B cell (primary cell): ENCODE measurements at regions not wholly inside any gene's neighbourhood (a gene's known extent, or its start where the extent isn't known, plus 50 kb on each side); places are given as distances from the start of the nearest gene placed in this dataset.

Experiments used
- ATAC-seq: fragments of 200-7000 bp; cut with Tn5 transposase; one replicate; pipeline ENCODE4 v1.10.0; 2021; ENCODE audit warnings: low read depth, mild to moderate bottlenecking, moderate number of reproducible peaks, moderate library complexity
- CTCF ChIA-PET: fragments of 350-600 bp; sonication (Branson Sonifier 250); formaldehyde crosslinking; loops from one replicate; lab custom pipeline; 2021; ENCODE audit warnings: antibody characterized with exemption, inconsistent platforms; lab: Charles Lee
- POLR2A ChIA-PET: fragments of 350-600 bp; sonication (Branson Sonifier 250); formaldehyde crosslinking; loops from one replicate; lab custom pipeline; 2021; ENCODE audit warnings: antibody characterized with exemption; lab: Charles Lee
- DNase-seq: peaks from one replicate; pipeline ENCODE4 v3.0.0; 2013
- H2AFZ ChIP-seq: 2 replicates; pipeline ENCODE4 v1.6.1; 2012; ENCODE audit warnings: mild to moderate bottlenecking, low read depth, low read length; ENCODE audit not compliant: insufficient read depth, poor library complexity, severe bottlenecking
- H3K27ac ChIP-seq, 2 donors: 1 replicate in 1 of 2; 2 replicates in 1 of 2; pipeline ENCODE4 v1.5.1; 2012 to 2013; ENCODE audit warnings: low read length in 2 of 2, mild to moderate bottlenecking in 2 of 2, moderate library complexity in 1 of 2
- H3K27me3 ChIP-seq, 4 experiments: fragments of 200-600 bp in 1 of 4; sonication (generic) in 1 of 4; replicated peaks in 1 of 4; 1 replicate in 2 of 4; 2 replicates in 2 of 4; pipeline versions ENCODE4 v1.6.1 to v1.7.0; 2013 to 2016; ENCODE audit warnings: low read length in 3 of 4, mild to moderate bottlenecking in 2 of 4, mixed read lengths in 1 of 4, moderate library complexity in 1 of 4; ENCODE audit not compliant: insufficient read depth in 4 of 4, control insufficient read depth in 3 of 4; ENCODE audit errors: control extremely low read depth in 1 of 4
- H3K36me3 ChIP-seq, 2 experiments: replicated peaks in 1 of 2; 1 replicate in 1 of 2; 2 replicates in 1 of 2; pipeline versions ENCODE4 v1.6.1 to v1.7.1; 2013; ENCODE audit warnings: low read length in 1 of 2; ENCODE audit not compliant: insufficient read depth in 2 of 2, control insufficient read depth in 1 of 2; ENCODE audit errors: control extremely low read depth in 1 of 2, extremely low read depth in 1 of 2
- H3K4me1 ChIP-seq, 2 donors: fragments of 200-600 bp in 1 of 2; sonication (generic) in 1 of 2; 1 replicate in 1 of 2; 2 replicates in 1 of 2; pipeline versions ENCODE4 v1.5.1 to v1.6.1; 2013 to 2017; ENCODE audit warnings: low read length in 2 of 2; ENCODE audit not compliant: control insufficient read depth in 2 of 2, insufficient read depth in 2 of 2
- H3K4me2 ChIP-seq: replicated peaks from 2 replicates; pipeline ENCODE3; 2012; ENCODE audit warnings: mild to moderate bottlenecking, low read depth, low read length; ENCODE audit not compliant: poor library complexity, severe bottlenecking
- H3K4me3 ChIP-seq, 5 experiments: fragments of 200-600 bp in 1 of 5; sonication (generic) in 1 of 5; 1 replicate in 3 of 5; 2 replicates in 2 of 5; pipeline versions ENCODE4 v1.5.1 to v1.7.0; 2011 to 2016; ENCODE audit warnings: low read length in 4 of 5, mild to moderate bottlenecking in 4 of 5, low read depth in 2 of 5, control low read depth in 1 of 5, moderate library complexity in 1 of 5; ENCODE audit not compliant: insufficient read depth in 1 of 5; ENCODE audit errors: control extremely low read depth in 1 of 5, extremely low read depth in 1 of 5
- H3K79me2 ChIP-seq: fragments of 200-600 bp; sonication (generic); one replicate; pipeline ENCODE4 v1.6.0; 2016; ENCODE audit warnings: low read length; ENCODE audit not compliant: control insufficient read depth, insufficient read depth
- H3K9ac ChIP-seq: fragments of 200-600 bp; sonication (generic); 2 replicates; pipeline ENCODE4 v1.6.1; 2017; ENCODE audit warnings: mild to moderate bottlenecking, low read length, moderate library complexity
- H3K9me3 ChIP-seq, 3 donors: one replicate each; pipeline versions ENCODE4 v1.6.1 to v1.7.1; 2013; ENCODE audit warnings: low read length in 2 of 3; ENCODE audit not compliant: control insufficient read depth in 2 of 3, insufficient read depth in 1 of 3; ENCODE audit errors: control extremely low read depth in 1 of 3
- H4K20me1 ChIP-seq: 2 replicates; pipeline ENCODE4 v1.6.0; 2012; ENCODE audit warnings: mild to moderate bottlenecking, low read length; ENCODE audit not compliant: insufficient read depth, control insufficient read depth, poor library complexity, severe bottlenecking
- H3K27ac Mint-ChIP-seq: one replicate; pipeline ENCODE4 v1.8.0; 2021; ENCODE audit warnings: mixed read lengths
- H3K27me3 Mint-ChIP-seq: one replicate; pipeline ENCODE4 v1.8.0; 2021; ENCODE audit warnings: mixed read lengths
- H3K4me1 Mint-ChIP-seq: one replicate; pipeline ENCODE4 v1.8.0; 2021; ENCODE audit warnings: mixed read lengths
- H3K4me3 Mint-ChIP-seq: one replicate; pipeline ENCODE4 v1.8.0; 2021; ENCODE audit warnings: mixed read lengths
- H3K9me3 Mint-ChIP-seq: one replicate; pipeline ENCODE4 v1.8.0; 2022; ENCODE audit warnings: mixed read lengths; ENCODE audit not compliant: insufficient read depth
- CTCF ChIP-seq: fragments of 200-600 bp; IDR thresholded peaks from one replicate; pipeline ENCODE4 v1.8.0; 2022; ENCODE audit warnings: antibody characterized with exemption, mild to moderate bottlenecking
- EZH2 ChIP-seq: IDR thresholded peaks from 2 replicates; pipeline ENCODE4 v1.6.1; 2012; ENCODE audit warnings: borderline replicate concordance, low read depth, mild to moderate bottlenecking, moderate library complexity, low read length; ENCODE audit not compliant: insufficient read depth, poor library complexity, severe bottlenecking
- WGBS: methylation state at CpG from one replicate; pipeline ENCODE4 v1.1.5; 2013; ENCODE audit warnings: missing lambda C conversion rate; ENCODE audit not compliant: insufficient coverage; 5-methylcytosine and 5-hydroxymethylcytosine counted together
- intact Hi-C: fragments of 100-400 bp; cut with micrococcal nuclease; formaldehyde crosslinking; loops from one replicate; pipeline ENCODE4 v1.10.0; 2022

GRCh38 chr6:156725712-156726111, 51.5 kb upstream of the ARID1B start:
- no peak overlapping the region for H3K4me2 ChIP-seq
- H3K36me3 ChIP-seq = no peaks in the 10 kb centered on the region
- no peaks in the 10 kb centered on the region for H4K20me1 ChIP-seq
- H3K27ac Mint-ChIP-seq = no peak overlapping the region
- ChIA-PET CTCF (no interaction called here), POLR2A (no interaction called here)
- no peak overlapping the region for H3K4me3 ChIP-seq
- ATAC-seq (no peak), DNase-seq (no peak)
- H3K27ac ChIP-seq = no peak overlapping the region
- H3K4me3 Mint-ChIP-seq = no peak overlapping the region
- H3K9me3 ChIP-seq = no peaks in the 10 kb centered on the region
- peaks cover 2% of the 10 kb centered on the region for H3K9me3 Mint-ChIP-seq
- intact Hi-C loops = no loop called here
- no peaks in the 10 kb centered on the region for H3K27me3 ChIP-seq
- no peaks in the 10 kb centered on the region for H3K27me3 Mint-ChIP-seq
- TF ChIP-seq CTCF = no peak
- TF ChIP-seq EZH2 = no peak
- peaks cover 41% of the 10 kb centered on the region for H3K4me1 Mint-ChIP-seq
- no peak overlapping the region for H3K9ac ChIP-seq
- peaks cover 14 to 16% of the 10 kb centered on the region in 2 donors for H3K4me1 ChIP-seq
- no peaks in the 10 kb centered on the region for H3K79me2 ChIP-seq
- no peak overlapping the region for H2AFZ ChIP-seq

- Mint-ChIP-seq H3K4me3 (peak overlapping the region; percentile 92), H3K9me3 (peaks cover 2% of the 10 kb centered on the region), H3K27ac (peak overlapping the region; percentile 97), H3K27me3 (no peaks in the 10 kb centered on the region), H3K4me1 (peaks cover 37% of the 10 kb centered on the region)
- Histone ChIP-seq H3K9me3 (no peaks in the 10 kb centered on the region), H3K27ac (peak overlapping the region; percentile 60 to 68), H3K4me1 (peaks cover 18 to 32% of the 10 kb centered on the region in 2 donors), H3K4me3 (peak overlapping the region in 1 of 5 experiments; percentile 69), H4K20me1 (no peaks in the 10 kb centered on the region), H3K27me3 (no peaks in the 10 kb centered on the region), H3K9ac (peak overlapping the region; percentile 63), H3K4me2 (peak overlapping the region; percentile 83), H2AFZ (peak overlapping the region; percentile 73), H3K36me3 (no peaks in the 10 kb centered on the region), H3K79me2 (no peaks in the 10 kb centered on the region)
- peak; percentile 19 for ATAC-seq
- intact Hi-C loops = loop anchor here (1.0 kb wide), 2 partner anchors 23 to 56 kb away; partner anchors contain the start of gene ARID1B
- ChIA-PET CTCF (interaction anchor here (0.7 to 2.0 kb wide), 11 partner anchors 10 to 217 kb away, joined by 3 to 9 read pairs (median 4); no protein-coding TSS in a partner anchor), POLR2A (interaction anchor here (0.6 to 2.2 kb wide), 6 partner anchors 15 to 299 kb away, joined by 3 to 8 read pairs (median 5); partner anchors contain the start of gene ARID1B)
- WGBS = 65% methylated on average over 11 of the region's 17 CpGs
- peak; percentile 46 for DNase-seq
- no peak for TF ChIP-seq CTCF
- TF ChIP-seq EZH2 = no peak
These were observed 56.2 kb upstream of the ARID1B start for GRCh38 chr6:156720691-156721685.
